ENCODE measurements at regions not wholly inside any gene's neighbourhood (a gene's known extent, or its start where the extent isn't known, plus 50 kb on each side); places are given as distances from the start of the nearest gene placed in this dataset.

DNA sequence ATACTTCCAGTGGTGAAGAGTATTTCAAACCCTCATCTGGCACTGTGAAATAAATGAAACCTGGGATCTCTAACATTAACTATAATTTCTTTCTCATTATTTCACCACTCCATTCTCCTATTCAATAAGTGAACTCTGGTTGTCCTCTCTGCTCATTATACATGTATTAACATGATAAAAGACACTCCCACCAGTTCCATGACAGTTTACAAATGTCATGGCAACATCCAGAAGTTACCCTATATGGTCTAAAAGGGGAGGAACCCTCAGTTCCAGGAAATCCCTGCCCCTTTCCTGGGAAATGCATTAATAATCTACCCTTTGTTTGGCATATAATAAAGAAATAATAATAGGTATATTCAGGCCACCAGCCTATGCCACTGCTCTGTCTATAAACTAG, 62.7 kb upstream of the BRINP3 start:
- DNase-seq, result no peak

DNA sequence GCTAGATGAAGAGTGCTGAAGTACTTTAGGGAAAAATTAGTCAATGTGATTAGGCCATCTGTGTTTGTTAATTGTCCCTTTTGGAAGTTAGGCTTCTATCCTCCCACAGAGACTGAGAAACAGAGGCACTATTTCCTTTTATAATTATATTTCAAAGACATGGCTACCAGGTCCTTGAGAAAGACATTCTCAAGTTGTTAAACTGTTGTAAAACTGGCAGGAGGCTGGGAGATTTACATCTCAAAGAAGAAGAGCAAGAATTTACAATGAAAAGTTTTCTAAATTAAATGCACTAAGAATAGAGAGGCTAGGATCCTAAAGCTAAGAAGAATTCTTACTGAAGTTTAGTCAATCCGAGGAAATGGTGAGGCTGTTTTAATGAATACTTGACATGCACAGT, 74.0 kb upstream of the BRINP3 start:
- no peak for DNase-seq

- DNase-seq, result no peak
Measured at GRCh38 chr1:190560161-190560681, 82.6 kb upstream of the BRINP3 start.

- no peak for DNase-seq
Measured at GRCh38 chr1:190563230-190563629, 85.6 kb upstream of the BRINP3 start.

DNA sequence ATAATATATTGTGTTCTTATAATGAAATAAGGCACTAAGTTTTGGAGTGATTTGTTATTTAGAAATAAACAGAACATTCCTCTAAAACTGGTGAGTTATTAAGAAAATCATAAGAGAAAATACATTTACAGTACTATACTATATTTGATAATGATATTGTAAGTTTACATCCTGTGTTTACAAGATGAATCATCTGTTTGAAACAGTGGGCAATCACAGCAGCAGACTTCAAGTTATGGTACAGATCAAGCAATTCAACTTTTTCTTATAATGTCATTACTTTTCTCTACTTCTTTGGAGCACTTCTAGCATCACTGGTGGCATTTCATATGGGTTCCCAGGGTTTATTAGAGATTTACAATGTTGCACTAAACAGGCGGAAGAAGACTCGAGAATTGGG, 86.5 kb upstream of the BRINP3 start:
- DNase-seq, result no peak

GRCh38 chr1:190578017-190578416, 100.4 kb upstream of the BRINP3 start:
- DNase-seq, result peak; percentile 32

DNA sequence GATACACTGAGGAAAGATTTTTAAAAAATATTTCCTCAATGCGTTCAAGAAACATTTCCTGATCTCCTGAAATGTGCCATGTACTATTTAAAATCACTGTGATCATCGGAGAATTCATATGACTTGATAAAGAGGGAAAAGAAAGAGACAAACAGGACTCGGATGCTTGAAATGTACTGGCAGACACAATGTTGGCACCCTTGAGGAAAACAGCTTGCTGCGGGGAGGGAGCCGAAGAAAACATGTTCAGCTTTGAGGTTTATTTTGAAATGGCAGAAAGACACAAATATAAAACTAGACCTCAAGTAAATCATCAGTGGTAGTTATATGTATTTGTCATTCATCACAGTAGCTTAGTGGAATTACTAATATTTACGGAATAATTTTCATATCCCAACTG, 100.9 kb upstream of the BRINP3 start:
- no peak for DNase-seq

- DNase-seq, result no peak
Measured at GRCh38 chr1:190579552-190580193, 102.0 kb upstream of the BRINP3 start.

DNA sequence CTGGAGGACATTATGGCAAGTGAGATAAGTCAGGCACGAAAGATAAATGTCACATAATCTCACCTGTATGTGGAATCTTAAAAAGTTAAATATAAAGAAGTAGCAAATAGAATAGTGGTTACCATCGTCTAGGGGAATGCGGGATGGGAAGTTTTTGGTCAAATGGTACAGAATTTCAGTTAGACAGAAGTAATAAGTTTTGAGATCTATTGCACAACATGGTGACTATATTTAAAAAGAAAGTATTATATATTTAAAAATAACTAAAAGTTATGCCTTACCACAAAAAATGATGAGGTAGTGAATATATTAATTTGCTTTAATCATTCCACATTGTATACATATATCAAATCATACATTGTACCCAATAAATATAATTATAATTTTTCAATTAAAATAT, 106.2 kb upstream of the BRINP3 start:
- no peak for DNase-seq

DNA sequence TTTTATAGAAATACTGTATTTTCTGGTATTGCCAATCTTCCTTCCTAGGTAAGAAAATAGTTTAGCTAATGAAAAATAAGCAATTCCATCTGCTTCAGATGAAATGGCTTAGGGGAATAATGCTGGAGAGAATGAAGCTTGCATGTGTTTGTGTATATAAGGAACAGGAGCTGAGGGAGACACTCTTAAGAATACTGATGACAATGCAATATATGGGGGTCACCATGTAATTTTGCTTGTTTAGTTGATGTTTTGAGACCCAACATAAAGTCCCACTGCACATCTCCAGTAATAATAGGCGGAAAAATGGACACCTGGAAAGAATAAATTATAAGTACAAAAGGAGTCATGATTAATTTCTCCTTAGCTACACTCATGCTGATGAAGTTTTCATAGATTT, 110.8 kb upstream of the BRINP3 start:
- DNase-seq, result no peak

DNA sequence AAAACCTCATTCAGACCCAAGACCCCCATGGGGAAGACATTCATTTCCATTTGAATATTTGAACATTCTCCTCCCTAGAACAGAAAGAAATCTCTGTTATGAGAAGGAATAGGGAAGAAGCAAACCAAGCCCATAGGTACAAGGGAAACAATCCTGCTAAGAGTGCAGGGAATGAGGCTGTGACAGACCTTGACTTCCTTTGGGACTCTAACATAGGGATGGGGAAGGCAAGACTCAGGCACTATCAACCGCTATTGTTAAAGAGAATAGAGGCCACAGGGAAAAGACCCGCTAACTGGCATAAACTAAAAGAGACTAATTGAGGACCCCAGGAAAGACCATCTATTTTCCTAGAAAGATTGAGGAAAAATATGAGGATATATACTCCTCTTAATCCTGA, 117.8 kb upstream of the BRINP3 start:
- DNase-seq, result no peak

DNA sequence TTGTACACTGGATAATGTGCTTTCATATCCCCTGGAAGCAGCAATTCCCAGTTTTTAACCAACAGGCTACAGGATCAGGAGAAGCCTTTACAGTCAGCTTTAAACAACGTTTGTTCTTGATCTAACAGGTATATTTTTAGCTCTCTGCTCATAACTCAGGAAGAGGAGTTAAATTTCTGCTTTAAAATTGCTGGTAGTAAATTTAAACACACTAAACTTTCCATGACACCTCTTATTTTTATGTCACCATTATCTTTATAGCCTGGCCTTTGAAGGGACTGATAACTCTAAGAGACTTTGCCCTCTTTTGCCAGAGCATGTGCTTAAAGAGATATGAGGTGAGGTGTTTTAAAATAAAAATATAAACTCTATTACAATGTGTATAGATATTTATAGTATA, 119.6 kb upstream of the BRINP3 start:
- no peak for DNase-seq

- no peak for DNase-seq
Measured at GRCh38 chr1:190599670-190600069, 122.0 kb upstream of the BRINP3 start.

- no peak for DNase-seq
Measured at GRCh38 chr1:190602325-190602724, 124.7 kb upstream of the BRINP3 start.

- peak; percentile 31 for DNase-seq
Measured at GRCh38 chr1:190608282-190608681, 130.6 kb upstream of the BRINP3 start.

GRCh38 chr1:190615818-190616217, 138.2 kb upstream of the BRINP3 start:
- DNase-seq, result no peak

DNA sequence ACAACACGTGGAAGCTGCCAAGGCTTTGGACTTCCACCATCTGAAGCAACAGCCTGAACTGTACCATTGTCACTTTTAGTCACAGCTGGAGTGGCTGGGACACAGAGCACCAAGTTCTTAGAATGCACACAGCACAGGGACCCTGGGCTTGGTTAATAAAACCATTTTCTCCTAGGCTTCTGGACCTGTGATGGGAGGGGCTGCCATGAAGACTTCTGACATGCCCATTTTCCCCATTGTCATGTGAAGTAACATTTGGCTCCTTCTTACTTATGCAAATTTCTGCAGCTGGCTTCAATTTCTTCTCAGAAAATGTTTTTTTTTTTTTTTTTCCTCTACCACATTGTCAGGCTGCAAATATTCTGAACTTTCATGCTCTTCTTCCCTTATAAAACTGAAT, 138.6 kb upstream of the BRINP3 start:
- DNase-seq, result no peak

GRCh38 chr1:190619724-190620123, 142.1 kb upstream of the BRINP3 start:
- DNase-seq, result no peak

- DNase-seq, result peak; percentile 42
Measured at GRCh38 chr1:190633488-190633887, 155.8 kb upstream of the BRINP3 start.

GRCh38 chr1:190634134-190634533, 156.5 kb upstream of the BRINP3 start:
- DNase-seq, result no peak

DNA sequence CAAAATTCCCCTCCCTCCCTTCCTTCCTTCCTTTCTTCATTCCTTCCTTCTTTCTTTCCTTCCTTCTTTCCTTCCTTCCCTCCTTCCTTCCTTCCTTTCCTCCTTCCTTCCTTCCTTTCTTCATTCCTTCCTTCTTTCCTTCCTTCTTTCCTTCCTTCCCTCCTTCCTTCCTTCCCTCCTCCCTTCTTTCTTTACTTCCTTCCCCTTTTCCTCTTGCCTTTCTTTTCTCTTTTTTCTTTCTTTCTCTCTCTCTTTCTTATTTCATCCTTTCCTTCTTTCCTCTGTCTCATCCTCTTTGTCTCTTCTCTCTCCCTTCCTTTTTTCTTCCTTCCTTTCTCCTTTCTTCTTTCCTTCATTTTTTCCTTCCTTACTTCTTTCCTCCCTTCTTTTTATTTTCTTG, 171.9 kb upstream of the BRINP3 start:
- no peak for DNase-seq

DNA sequence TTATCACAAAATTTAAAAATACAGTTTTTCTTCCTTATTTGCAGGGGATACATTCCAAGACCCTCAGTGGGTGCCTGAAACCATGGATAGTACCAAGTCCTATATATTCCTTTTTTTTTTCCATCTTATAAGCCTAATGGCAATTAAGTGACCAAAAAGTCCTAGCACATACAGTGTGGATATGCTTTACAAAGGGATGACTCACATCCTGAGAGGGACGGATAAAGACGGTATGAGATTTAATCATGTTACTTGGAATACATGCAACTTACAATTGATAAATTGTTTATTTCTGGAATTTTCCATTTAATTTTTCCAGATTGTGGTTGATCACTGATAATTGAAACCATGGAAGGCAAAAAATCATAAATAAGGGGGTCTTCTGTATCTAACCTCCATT, 181.2 kb upstream of the BRINP3 start:
- no peak for DNase-seq

GRCh38 chr1:190663962-190664361, 186.3 kb upstream of the BRINP3 start:
- DNase-seq, result no peak

DNA sequence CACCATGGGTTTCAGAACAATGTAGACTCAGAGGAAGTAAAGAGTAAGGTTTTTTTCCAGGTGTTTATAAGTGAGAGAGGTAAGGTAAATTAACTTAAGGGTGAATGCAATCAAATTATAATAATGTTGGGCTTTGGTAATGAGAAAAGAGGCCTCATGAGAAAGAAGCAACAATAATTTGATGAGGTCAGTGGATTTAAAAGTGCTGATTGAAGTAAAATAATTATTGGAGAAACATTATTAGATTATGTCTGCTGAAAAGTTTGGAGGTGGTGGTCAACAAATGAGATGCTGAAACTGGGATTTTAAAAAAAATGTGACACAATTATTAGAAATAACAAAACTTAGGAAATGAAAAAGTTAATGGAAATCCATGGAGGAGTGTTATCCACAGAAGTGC, 187.4 kb upstream of the BRINP3 start:
- DNase-seq, result no peak

- no peak for DNase-seq
Measured at GRCh38 chr1:190667914-190668313, 190.2 kb upstream of the BRINP3 start.

- no peak for DNase-seq
Measured at GRCh38 chr1:190679044-190679443, 201.4 kb upstream of the BRINP3 start.

Data from NCI-H82 (cell line).